DMS53 treated with DMSO at 0.1 percent for 48 hours (cell line): ENCODE measurements at regions not wholly inside any gene's neighbourhood (a gene's known extent, or its start where the extent isn't known, plus 50 kb on each side); places are given as distances from the start of the nearest gene placed in this dataset.
"Not testable (repeated sequence)": the region's sequence is repeated elsewhere in the genome, so short reads cannot be mapped to it uniquely, and the experiment has no call there.

Experiments used
- DNase-seq: peaks from one replicate; lab custom pipeline; 2025; ENCODE audit not compliant: unreplicated experiment; lab: John Stamatoyannopoulos, UW

GRCh38 chr2:128593879-128594650 is 275.4 kb upstream of the HS6ST1 start:
- no peak for DNase-seq

GRCh38 chr2:128594651-128594910 is 275.9 kb upstream of the HS6ST1 start:
- DNase-seq = no peak

GRCh38 chr2:128594953-128595677 is 276.4 kb upstream of the HS6ST1 start:
- peak; percentile 4 for DNase-seq

GRCh38 chr2:128595763-128596395 is 277.2 kb upstream of the HS6ST1 start:
- DNase-seq = no peak

- no peak for DNase-seq
These were observed 277.9 kb upstream of the HS6ST1 start for GRCh38 chr2:128596396-128597120.

GRCh38 chr2:128597121-128597762 is 278.6 kb upstream of the HS6ST1 start:
- no peak for DNase-seq

GRCh38 chr2:128598260-128598659 is 279.6 kb upstream of the HS6ST1 start:
- not testable (repeated sequence) for DNase-seq

GRCh38 chr2:128598862-128599441 is 280.3 kb upstream of the HS6ST1 start:
- no peak for DNase-seq

- no peak for DNase-seq
These were observed 281.0 kb upstream of the HS6ST1 start for GRCh38 chr2:128599700-128600099.

GRCh38 chr2:128600581-128601297 is 282.1 kb upstream of the HS6ST1 start:
- DNase-seq = no peak

GRCh38 chr2:128601298-128602037 is 282.8 kb upstream of the HS6ST1 start:
- no peak for DNase-seq

- DNase-seq = no peak
These were observed 283.5 kb upstream of the HS6ST1 start for GRCh38 chr2:128602038-128602698.

- no peak for DNase-seq
These were observed 284.0 kb upstream of the HS6ST1 start for GRCh38 chr2:128602699-128603101.

GRCh38 chr2:128603411-128603924 is 284.8 kb upstream of the HS6ST1 start:
- no peak for DNase-seq

GRCh38 chr2:128604045-128604444 is 285.4 kb upstream of the HS6ST1 start:
- no peak for DNase-seq

- not testable (repeated sequence) for DNase-seq
These were observed 285.9 kb upstream of the HS6ST1 start for GRCh38 chr2:128604581-128604980.

GRCh38 chr2:128605421-128605820 is 286.8 kb upstream of the HS6ST1 start:
- DNase-seq = no peak

GRCh38 chr2:128605931-128606330 is 287.3 kb upstream of the HS6ST1 start:
- no peak for DNase-seq

GRCh38 chr2:128606837-128607236 is 288.2 kb upstream of the HS6ST1 start:
- DNase-seq = no peak
